GM23338 (cell line): ENCODE measurements at regions not wholly inside any gene's neighbourhood (a gene's known extent, or its start where the extent isn't known, plus 50 kb on each side); places are given as distances from the start of the nearest gene placed in this dataset.

Experiments
- ATAC-seq: fragments of 200-7000 bp; cut with Tn5 transposase; 3 replicates; pipeline ENCODE4 v1.9.1; 2020
- DNase-seq: peaks from one replicate; pipeline ENCODE4 v3.0.0-alpha.2; 2015; ENCODE audit warnings: low spot score
- H2AFZ ChIP-seq: fragments of 200-600 bp; sonication (generic); 2 replicates; pipeline ENCODE4 v1.8.0; 2016; ENCODE audit warnings: antibody characterized with exemption, mild to moderate bottlenecking, moderate library complexity
- H3F3A ChIP-seq: fragments of 200-600 bp; sonication (generic); replicated peaks from 2 replicates; pipeline ENCODE4 v1.8.0; 2017; ENCODE audit warnings: antibody characterized with exemption, mixed run types, low read depth
- H3K27ac ChIP-seq: fragments of 200-600 bp; sonication (generic); 2 replicates; pipeline ENCODE4 v1.6.1; 2016; ENCODE audit warnings: low read depth
- H3K27me3 ChIP-seq: fragments of 200-600 bp; sonication (generic); 2 replicates; pipeline ENCODE4 v1.8.0; 2016; ENCODE audit warnings: mild to moderate bottlenecking, mixed run types, moderate library complexity; ENCODE audit not compliant: insufficient read depth
- H3K36me3 ChIP-seq: fragments of 200-600 bp; sonication (generic); 2 replicates; pipeline ENCODE4 v1.8.0; 2016; ENCODE audit warnings: mild to moderate bottlenecking; ENCODE audit not compliant: insufficient read depth
- H3K4me1 ChIP-seq: fragments of 200-600 bp; sonication (generic); 2 replicates; pipeline ENCODE4 v1.8.0; 2016; ENCODE audit warnings: mild to moderate bottlenecking, moderate library complexity; ENCODE audit not compliant: insufficient read depth
- H3K4me2 ChIP-seq: fragments of 200-600 bp; sonication (generic); 2 replicates; pipeline ENCODE4 v1.7.1; 2017; ENCODE audit warnings: mixed run types
- H3K4me3 ChIP-seq: fragments of 200-600 bp; sonication (generic); 2 replicates; pipeline ENCODE4 v1.6.1; 2016; ENCODE audit warnings: mixed run types
- H3K79me2 ChIP-seq: fragments of 200-600 bp; sonication (generic); replicated peaks from 2 replicates; pipeline ENCODE4 v1.8.0; 2017; ENCODE audit warnings: mild to moderate bottlenecking; ENCODE audit not compliant: insufficient read depth
- H3K9me2 ChIP-seq: fragments of 200-600 bp; sonication (generic); 2 replicates; pipeline ENCODE4 v1.8.0; 2017; ENCODE audit not compliant: insufficient read depth
- H4K20me1 ChIP-seq: fragments of 200-600 bp; sonication (generic); replicated peaks from 2 replicates; pipeline ENCODE4 v1.8.0; 2017; ENCODE audit warnings: mild to moderate bottlenecking; ENCODE audit not compliant: insufficient read depth
- H3K27ac Mint-ChIP-seq: 2 replicates; pipeline ENCODE4 v1.8.0; 2020; ENCODE audit warnings: inconsistent platforms, mild to moderate bottlenecking, moderate library complexity, mixed read lengths
- H3K27me3 Mint-ChIP-seq: 3 replicates; pipeline ENCODE4 v1.8.0; 2022; ENCODE audit warnings: low read depth, mild to moderate bottlenecking, moderate library complexity, mixed read lengths, inconsistent platforms; ENCODE audit not compliant: insufficient read depth, poor library complexity
- H3K36me3 Mint-ChIP-seq: 3 replicates; pipeline ENCODE4 v1.8.0; 2021; ENCODE audit warnings: low read depth, mild to moderate bottlenecking, inconsistent platforms, moderate library complexity, mixed read lengths
- H3K4me1 Mint-ChIP-seq: 3 replicates; pipeline ENCODE4 v1.8.0; 2020; ENCODE audit warnings: mild to moderate bottlenecking, inconsistent platforms, mixed read lengths
- H3K4me3 Mint-ChIP-seq: 3 replicates; pipeline ENCODE4 v1.8.0; 2021; ENCODE audit warnings: moderate library complexity, mild to moderate bottlenecking, inconsistent platforms, mixed read lengths
- H3K9me3 Mint-ChIP-seq: 3 replicates; pipeline ENCODE4 v1.8.0; 2020; ENCODE audit warnings: moderate library complexity, mild to moderate bottlenecking, inconsistent platforms, mixed read lengths
- CREB1 ChIP-seq: fragments of 250-450 bp; sonication (Bioruptor Pico); IDR thresholded peaks from 2 replicates; pipeline ENCODE4 v1.5.0; 2020; ENCODE audit warnings: low read depth, mild to moderate bottlenecking, moderate library complexity
- CTCF ChIP-seq, 2 experiments: fragments of 200-600 bp in 1 of 2; sonication (generic) in 1 of 2; conservative IDR thresholded peaks; 2 replicates each; pipeline versions ENCODE4 v1.5.1 to v1.6.1; 2016 to 2017; ENCODE audit warnings: antibody characterized with exemption in 2 of 2, low read depth in 2 of 2, mild to moderate bottlenecking in 2 of 2, moderate library complexity in 1 of 2
- EZH2phosphoT487 ChIP-seq: fragments of 200-600 bp; sonication (generic); IDR thresholded peaks from one replicate; pipeline ENCODE4 v1.8.1; 2018; ENCODE audit warnings: antibody characterized with exemption; ENCODE audit not compliant: unreplicated experiment
- POLR2AphosphoS5 ChIP-seq: IDR thresholded peaks from 2 replicates; pipeline ENCODE4 v1.6.1; 2016; ENCODE audit warnings: antibody characterized with exemption, low read depth
- REST ChIP-seq: IDR thresholded peaks from one replicate; pipeline ENCODE4 v1.6.1; 2018; ENCODE audit warnings: antibody characterized with exemption; ENCODE audit not compliant: unreplicated experiment
- STAT1 ChIP-seq: IDR thresholded peaks from one replicate; pipeline ENCODE4 v1.6.1; 2016; ENCODE audit warnings: antibody characterized with exemption; ENCODE audit not compliant: unreplicated experiment
- ZNF114 ChIP-seq: fragments of 250-450 bp; sonication (Bioruptor Pico); IDR thresholded peaks from 2 replicates; pipeline ENCODE4 v1.5.0; 2020; ENCODE audit warnings: mild to moderate bottlenecking, moderate library complexity
- ZNF331 ChIP-seq: fragments of 250-450 bp; sonication (Bioruptor Pico); IDR thresholded peaks from 2 replicates; pipeline ENCODE4 v1.5.0; 2020; ENCODE audit warnings: low read depth, mild to moderate bottlenecking, moderate library complexity

- Histone ChIP-seq H2AFZ (peak overlapping the region; percentile 45; the same call in 1 of the 2 replicates), H4K20me1 (no peaks in the 10 kb centered on the region), H3K79me2 (no peaks in the 10 kb centered on the region), H3K4me3 (no peak overlapping the region), H3K27ac (no peak overlapping the region), H3K9me2 (no peaks in the 10 kb centered on the region), H3K4me1 (peaks cover 18% of the 10 kb centered on the region), H3K4me2 (no peak overlapping the region), H3F3A (no peaks in the 10 kb centered on the region), H3K27me3 (no peaks in the 10 kb centered on the region), H3K36me3 (no peaks in the 10 kb centered on the region)
- TF ChIP-seq EZH2phosphoT487: no peak
- TF ChIP-seq REST: no peak
- TF ChIP-seq ZNF114 (CRISPR knock-in tag): no peak
- TF ChIP-seq CREB1 (CRISPR knock-in tag): no peak
- TF ChIP-seq STAT1: no peak
- Mint-ChIP-seq H3K27ac (peak overlapping the region; percentile 49; the same call in 1 of the 2 replicates), H3K4me3 (no peak overlapping the region), H3K9me3 (no peaks in the 10 kb centered on the region), H3K27me3 (no peaks in the 10 kb centered on the region), H3K36me3 (no peaks in the 10 kb centered on the region), H3K4me1 (peaks cover 30% of the 10 kb centered on the region)
- DNase-seq: no peak
- no peak for ATAC-seq
These were observed 500.6 kb downstream of the KIF4B start for GRCh38 chr5:155514105-155514563.

GRCh38 chr5:155522540-155522939 is 509.0 kb downstream of the KIF4B start:
- Histone ChIP-seq H3F3A (no peaks in the 10 kb centered on the region), H3K79me2 (no peaks in the 10 kb centered on the region), H3K4me3 (no peak overlapping the region), H3K4me1 (no peaks in the 10 kb centered on the region), H3K4me2 (no peak overlapping the region), H3K27me3 (no peaks in the 10 kb centered on the region), H2AFZ (no peak overlapping the region), H3K36me3 (no peaks in the 10 kb centered on the region), H3K9me2 (no peaks in the 10 kb centered on the region), H3K27ac (no peak overlapping the region), H4K20me1 (no peaks in the 10 kb centered on the region)
- Mint-ChIP-seq H3K27me3 (peaks cover 4% of the 10 kb centered on the region), H3K4me3 (no peak overlapping the region), H3K4me1 (peaks cover 4% of the 10 kb centered on the region; the same call in 2 of the 3 replicates), H3K36me3 (no peaks in the 10 kb centered on the region), H3K9me3 (no peaks in the 10 kb centered on the region), H3K27ac (no peak overlapping the region)
- DNase-seq: no peak
- TF ChIP-seq POLR2AphosphoS5: no peak
- no peak for TF ChIP-seq ZNF331 (CRISPR knock-in tag)
- no peak for TF ChIP-seq CREB1 (CRISPR knock-in tag)
- TF ChIP-seq CTCF (conservative IDR thresholded peaks at IDR 0.05; ENCODE audit: low read depth in 2 of 2): no peak
- no peak for TF ChIP-seq REST
- no peak for ATAC-seq
